MM.1S (cell line): ENCODE measurements at regions not wholly inside any gene's neighbourhood (a gene's known extent, or its start where the extent isn't known, plus 50 kb on each side); places are given as distances from the start of the nearest gene placed in this dataset.

Experiments used
- DNase-seq: peaks from one replicate; pipeline ENCODE4 v3.0.0-alpha.2; 2015
- H2AFZ ChIP-seq: fragments of 300-600 bp; sonication (generic); 2 replicates; pipeline ENCODE4 v1.6.0; 2016; ENCODE audit warnings: antibody characterized with exemption, low read length
- H3F3A ChIP-seq: fragments of 300-600 bp; sonication (generic); 2 replicates; pipeline ENCODE4 v1.6.1; 2016; ENCODE audit warnings: mild to moderate bottlenecking, antibody characterized with exemption, low read length, moderate library complexity, mixed read lengths; ENCODE audit not compliant: insufficient read depth
- H3K27ac ChIP-seq: fragments of 300-600 bp; sonication (generic); 2 replicates; pipeline ENCODE4 v1.5.1; 2016; ENCODE audit warnings: mild to moderate bottlenecking, low read length
- H3K27me3 ChIP-seq: fragments of 300-600 bp; sonication (generic); replicated peaks from 2 replicates; pipeline ENCODE4 v1.6.0; 2016; ENCODE audit warnings: low read length; ENCODE audit not compliant: insufficient read depth
- H3K36me3 ChIP-seq: fragments of 300-600 bp; sonication (generic); replicated peaks from 2 replicates; pipeline ENCODE4 v1.6.1; 2016; ENCODE audit warnings: mild to moderate bottlenecking, low read length, mixed read lengths; ENCODE audit not compliant: insufficient read depth
- H3K4me1 ChIP-seq: fragments of 300-600 bp; sonication (generic); 2 replicates; pipeline ENCODE4 v1.6.1; 2016; ENCODE audit warnings: low read length, mixed read lengths
- H3K4me2 ChIP-seq: fragments of 300-600 bp; sonication (generic); 2 replicates; pipeline ENCODE4 v1.6.0; 2016; ENCODE audit warnings: low read depth, low read length
- H3K4me3 ChIP-seq: fragments of 300-600 bp; sonication (generic); 2 replicates; pipeline ENCODE4 v1.5.1; 2016; ENCODE audit warnings: low read length, mixed read lengths
- H3K79me2 ChIP-seq: fragments of 300-600 bp; sonication (generic); 2 replicates; pipeline ENCODE4 v1.6.1; 2016; ENCODE audit warnings: mixed run types, low read length, mixed read lengths
- H3K9ac ChIP-seq: fragments of 300-600 bp; sonication (generic); 2 replicates; pipeline ENCODE4 v1.6.1; 2016; ENCODE audit warnings: low read length, mixed read lengths
- H3K9me2 ChIP-seq: fragments of 300-600 bp; sonication (generic); replicated peaks from 2 replicates; pipeline ENCODE4 v1.6.1; 2016; ENCODE audit warnings: mild to moderate bottlenecking, low read length, mixed read lengths; ENCODE audit not compliant: insufficient read depth
- H3K9me3 ChIP-seq: fragments of 300-600 bp; sonication (generic); replicated peaks from 2 replicates; pipeline ENCODE4 v1.6.1; 2016; ENCODE audit warnings: mild to moderate bottlenecking, low read length, mixed read lengths; ENCODE audit not compliant: insufficient read depth
- H4K20me1 ChIP-seq: fragments of 300-600 bp; sonication (generic); 2 replicates; pipeline ENCODE4 v1.6.1; 2016; ENCODE audit warnings: mild to moderate bottlenecking, low read length, moderate library complexity, mixed read lengths; ENCODE audit not compliant: insufficient read depth
- CTCF ChIP-seq: fragments of 300-600 bp; sonication (generic); IDR thresholded peaks from 2 replicates; pipeline ENCODE4 v1.5.1; 2016; ENCODE audit warnings: antibody characterized with exemption, low read length, mixed read lengths
- EZH2 ChIP-seq: fragments of 300-600 bp; sonication (generic); optimal IDR thresholded peaks from 2 replicates; pipeline ENCODE3; 2017; ENCODE audit warnings: low read depth, mild to moderate bottlenecking, antibody characterized with exemption, low read length, mixed read lengths
- EZH2phosphoT487 ChIP-seq: fragments of 300-600 bp; sonication (generic); IDR thresholded peaks from 2 replicates; pipeline ENCODE4 v1.6.1; 2018; ENCODE audit warnings: antibody characterized with exemption, low read length

GRCh38 chr1:90505806-90506205 is 211.3 kb downstream of the BARHL2 start:
- H3K4me2 ChIP-seq = no peak overlapping the region
- no peaks in the 10 kb centered on the region for H3K9me2 ChIP-seq
- no peak for TF ChIP-seq EZH2
- TF ChIP-seq EZH2phosphoT487 = no peak
- TF ChIP-seq CTCF = no peak
- H3K27me3 ChIP-seq = no peaks in the 10 kb centered on the region
- no peaks in the 10 kb centered on the region for H3K4me1 ChIP-seq
- no peak overlapping the region for H3K27ac ChIP-seq
- H3K79me2 ChIP-seq = no peaks in the 10 kb centered on the region
- no peaks in the 10 kb centered on the region for H3F3A ChIP-seq
- H3K36me3 ChIP-seq = no peaks in the 10 kb centered on the region
- no peaks in the 10 kb centered on the region for H3K9me3 ChIP-seq
- H4K20me1 ChIP-seq = no peaks in the 10 kb centered on the region
- no peak overlapping the region for H3K9ac ChIP-seq
- no peak overlapping the region for H3K4me3 ChIP-seq
- DNase-seq = no peak
- no peak overlapping the region for H2AFZ ChIP-seq

GRCh38 chr1:90504509-90504908 is 212.6 kb downstream of the BARHL2 start:
- Histone ChIP-seq H3K27me3 (no peaks in the 10 kb centered on the region), H3K9me3 (no peaks in the 10 kb centered on the region), H2AFZ (no peak overlapping the region), H3K27ac (no peak overlapping the region), H3K36me3 (no peaks in the 10 kb centered on the region), H4K20me1 (no peaks in the 10 kb centered on the region), H3K79me2 (no peaks in the 10 kb centered on the region), H3K4me1 (no peaks in the 10 kb centered on the region), H3K4me2 (no peak overlapping the region), H3F3A (no peaks in the 10 kb centered on the region), H3K9me2 (no peaks in the 10 kb centered on the region), H3K4me3 (no peak overlapping the region), H3K9ac (no peak overlapping the region)
- DNase-seq = no peak
- TF ChIP-seq CTCF = no peak
- no peak for TF ChIP-seq EZH2phosphoT487
- TF ChIP-seq EZH2 = no peak

- Histone ChIP-seq H3K4me3 (no peak overlapping the region), H3K9me2 (no peaks in the 10 kb centered on the region), H3K36me3 (no peaks in the 10 kb centered on the region), H3K9ac (no peak overlapping the region), H3K4me1 (no peaks in the 10 kb centered on the region), H3K9me3 (no peaks in the 10 kb centered on the region), H3K27me3 (no peaks in the 10 kb centered on the region), H3K79me2 (no peaks in the 10 kb centered on the region), H2AFZ (no peak overlapping the region), H3F3A (no peaks in the 10 kb centered on the region), H3K27ac (no peak overlapping the region), H3K4me2 (no peak overlapping the region), H4K20me1 (no peaks in the 10 kb centered on the region)
- TF ChIP-seq EZH2 = no peak
- no peak for TF ChIP-seq EZH2phosphoT487
- TF ChIP-seq CTCF = no peak
- DNase-seq = no peak
Measured at GRCh38 chr1:90502696-90503095, 214.4 kb downstream of the BARHL2 start.
